ENCODE measurements at regions not wholly inside any gene's neighbourhood (a gene's known extent, or its start where the extent isn't known, plus 50 kb on each side); places are given as distances from the start of the nearest gene placed in this dataset.

- DNase-seq: no peak
These were observed 244.6 kb downstream of the NR4A2 start for GRCh38 chr2:156087875-156088274.

GRCh38 chr2:156083763-156084493, 248.6 kb downstream of the NR4A2 start:
- DNase-seq: no peak

- DNase-seq: no peak
These were observed 252.7 kb downstream of the NR4A2 start for GRCh38 chr2:156079845-156080244.

GRCh38 chr2:156077041-156077742, 255.3 kb downstream of the NR4A2 start:
- DNase-seq: no peak

GRCh38 chr2:156065912-156066311, 266.6 kb downstream of the NR4A2 start:
- DNase-seq: no peak

- DNase-seq: no peak
These were observed 268.0 kb downstream of the NR4A2 start for GRCh38 chr2:156064540-156064939.

GRCh38 chr2:156057647-156058046, 274.9 kb downstream of the NR4A2 start:
- no peak for DNase-seq

GRCh38 chr2:156054983-156055382, 277.5 kb downstream of the NR4A2 start:
- DNase-seq: no peak

GRCh38 chr2:156046900-156047299, 285.6 kb downstream of the NR4A2 start:
- DNase-seq: no peak

- no peak for DNase-seq
These were observed 289.6 kb downstream of the NR4A2 start for GRCh38 chr2:156042895-156043294.

- DNase-seq: no peak
These were observed 294.5 kb downstream of the NR4A2 start for GRCh38 chr2:156038021-156038420.

- DNase-seq: no peak
These were observed 295.0 kb downstream of the NR4A2 start for GRCh38 chr2:156037482-156037881.

GRCh38 chr2:156031121-156031520, 301.4 kb downstream of the NR4A2 start:
- DNase-seq: no peak

GRCh38 chr2:156023229-156023869, 309.2 kb downstream of the NR4A2 start:
- no peak for DNase-seq

- no peak for DNase-seq
These were observed 311.1 kb downstream of the NR4A2 start for GRCh38 chr2:156021146-156022040.

GRCh38 chr2:156019341-156019740, 313.2 kb downstream of the NR4A2 start:
- DNase-seq: no peak

GRCh38 chr2:156017341-156017885, 315.1 kb downstream of the NR4A2 start:
- DNase-seq: no peak

- DNase-seq: no peak
These were observed 323.2 kb downstream of the NR4A2 start for GRCh38 chr2:156009293-156009692.

- DNase-seq: no peak
These were observed 325.6 kb downstream of the NR4A2 start for GRCh38 chr2:156006721-156007618.

- no peak for DNase-seq
These were observed 326.4 kb downstream of the NR4A2 start for GRCh38 chr2:156005999-156006712.

- no peak for DNase-seq
These were observed 327.0 kb downstream of the NR4A2 start for GRCh38 chr2:156005531-156005930.

Measured in activated CD4-positive, alpha-beta T cell treated with anti-CD3 and anti-CD28 coated beads for 4 hours (primary cell).